SHP77 (cell line): ENCODE measurements at regions not wholly inside any gene's neighbourhood (a gene's known extent, or its start where the extent isn't known, plus 50 kb on each side); places are given as distances from the start of the nearest gene placed in this dataset.
"Not testable (repeated sequence)": the region's sequence is repeated elsewhere in the genome, so short reads cannot be mapped to it uniquely, and the experiment has no call there.

Experiments used
- DNase-seq, 2 experiments: peaks; one replicate each; lab custom pipeline; 2025; lab: John Stamatoyannopoulos, UW

DNA sequence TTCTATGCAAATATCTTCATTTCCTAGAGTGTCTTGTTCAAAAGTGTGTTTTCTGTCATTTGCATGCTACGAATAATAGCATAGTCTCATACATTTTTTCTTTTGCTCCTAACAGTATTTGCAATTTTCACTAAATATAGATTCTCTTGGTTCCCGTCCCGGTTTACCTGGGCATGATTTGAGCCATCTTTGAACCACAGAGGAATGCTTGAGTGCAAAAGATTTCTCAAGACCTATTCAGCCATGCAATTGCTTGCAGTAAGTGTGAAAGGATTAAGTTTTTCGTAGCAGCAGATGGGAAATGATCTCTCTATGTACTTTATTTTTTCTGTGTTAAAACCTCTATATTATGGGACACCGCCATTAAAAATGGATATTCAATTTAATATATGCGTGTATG is 733.0 kb downstream of the ZPLD1 start:
- no peak for DNase-seq

DNA sequence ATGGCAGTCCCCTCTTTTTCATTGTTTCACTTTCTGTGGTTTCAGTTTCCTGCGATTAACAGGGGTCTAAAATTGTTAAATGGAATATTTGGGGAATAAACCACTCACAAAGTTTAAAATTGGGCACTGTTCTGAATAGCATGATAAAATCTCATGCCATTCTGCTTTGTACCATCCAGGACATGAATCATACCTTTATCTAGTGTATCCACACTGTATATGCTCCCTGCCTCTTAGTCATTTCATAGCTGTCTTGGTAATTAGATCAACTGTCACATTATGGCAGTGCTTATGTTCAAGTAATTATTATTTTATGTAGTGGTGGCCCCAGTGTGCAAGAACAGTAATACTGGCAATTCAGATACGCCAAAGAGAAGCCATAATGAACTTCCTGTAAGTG is 734.5 kb downstream of the ZPLD1 start:
- DNase-seq, result no peak

DNA sequence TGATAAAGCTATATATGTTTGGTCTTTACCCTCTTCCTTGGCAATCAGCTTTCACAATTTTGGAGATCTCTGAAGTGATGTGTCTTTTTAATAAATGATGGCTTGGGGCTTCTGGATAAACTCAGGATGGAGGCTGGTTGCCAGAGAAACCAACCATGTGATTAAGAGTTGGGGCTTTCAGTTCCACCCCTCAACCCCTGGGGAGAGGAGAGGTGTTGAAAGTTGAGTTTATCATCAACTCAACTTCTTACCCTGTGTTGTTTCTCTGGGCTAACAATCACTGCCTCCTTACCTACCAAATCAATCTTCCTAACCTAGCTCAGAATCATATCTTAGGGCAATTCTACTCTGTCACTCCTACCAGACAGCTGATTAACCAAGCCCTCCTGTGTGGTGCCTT is 735.8 kb downstream of the ZPLD1 start:
- no peak for DNase-seq

DNA sequence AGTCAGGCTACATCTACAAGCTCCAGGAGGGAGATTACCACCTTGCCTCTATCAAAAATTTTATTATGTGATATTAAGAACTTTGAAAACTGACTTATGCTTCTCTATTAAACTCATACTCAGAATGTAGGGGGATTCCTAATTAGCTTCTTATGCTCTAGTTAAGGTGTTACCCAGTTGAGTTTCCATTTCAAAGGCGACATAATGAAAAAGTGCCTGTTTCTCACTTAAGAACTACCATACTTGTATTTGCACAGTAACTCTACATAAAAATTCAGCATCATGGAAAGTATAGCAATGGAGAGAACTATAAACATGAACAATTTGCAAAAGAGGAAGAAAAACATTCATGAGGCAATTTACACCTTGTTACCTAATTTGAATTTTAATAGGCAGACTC is 739.1 kb downstream of the ZPLD1 start:
- no peak for DNase-seq

DNA sequence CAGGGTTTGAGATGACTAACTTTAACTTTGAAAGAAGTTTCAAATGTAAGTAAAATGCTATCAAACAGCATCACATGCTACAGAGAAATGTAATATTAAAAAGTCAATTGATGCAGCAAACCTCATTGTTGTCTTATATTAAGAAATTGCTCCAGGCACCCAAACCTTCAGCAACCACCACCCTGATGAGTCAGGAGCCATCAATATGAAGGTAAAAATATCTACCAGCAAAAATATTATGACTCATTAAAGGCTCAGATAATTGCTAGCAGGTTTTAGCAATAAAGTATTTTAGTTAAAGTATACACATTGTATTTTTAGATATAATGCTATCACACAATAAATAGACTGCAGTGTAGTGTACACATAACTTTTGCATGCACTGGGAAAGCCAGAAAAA is 746.3 kb downstream of the ZPLD1 start:
- DNase-seq, result no peak

DNA sequence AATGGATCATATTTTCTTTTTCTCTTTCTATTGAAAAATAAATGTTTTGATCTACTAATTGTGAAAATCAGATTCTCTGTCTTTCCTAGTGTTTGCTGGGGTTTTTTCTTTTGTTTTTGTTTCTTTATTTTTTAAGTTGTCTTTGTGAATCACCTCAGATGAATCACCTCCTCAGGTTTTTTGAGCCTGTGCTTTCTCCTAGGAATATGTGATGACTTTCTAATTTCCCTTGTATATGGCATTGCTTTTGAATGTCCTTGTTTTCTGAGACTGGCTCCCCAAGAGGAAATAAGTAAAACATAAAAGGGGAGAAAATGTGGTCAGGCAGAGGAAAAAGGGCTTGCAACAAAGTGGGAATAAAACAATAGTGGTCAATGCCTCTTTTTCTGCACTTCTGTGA is 750.0 kb downstream of the ZPLD1 start:
- no peak for DNase-seq

DNA sequence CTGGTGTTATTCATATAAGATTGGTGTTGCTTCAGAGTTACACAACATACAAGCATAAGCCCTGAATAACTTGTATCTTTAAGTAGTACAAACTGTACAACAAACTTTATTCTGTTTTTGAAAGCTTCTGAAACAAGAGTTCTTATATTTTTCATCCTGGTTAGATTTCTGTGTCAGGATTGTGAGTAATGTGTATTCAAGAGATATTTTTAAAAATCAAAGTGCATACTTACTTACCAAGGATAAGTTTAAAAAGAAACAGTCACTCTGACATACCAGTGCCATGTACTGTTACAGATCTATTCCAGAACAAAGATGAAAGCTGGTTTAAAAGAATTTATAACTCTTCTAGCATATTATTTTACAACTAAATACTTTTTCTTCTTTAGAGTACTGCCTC is 755.1 kb downstream of the ZPLD1 start:
- DNase-seq, result no peak

DNA sequence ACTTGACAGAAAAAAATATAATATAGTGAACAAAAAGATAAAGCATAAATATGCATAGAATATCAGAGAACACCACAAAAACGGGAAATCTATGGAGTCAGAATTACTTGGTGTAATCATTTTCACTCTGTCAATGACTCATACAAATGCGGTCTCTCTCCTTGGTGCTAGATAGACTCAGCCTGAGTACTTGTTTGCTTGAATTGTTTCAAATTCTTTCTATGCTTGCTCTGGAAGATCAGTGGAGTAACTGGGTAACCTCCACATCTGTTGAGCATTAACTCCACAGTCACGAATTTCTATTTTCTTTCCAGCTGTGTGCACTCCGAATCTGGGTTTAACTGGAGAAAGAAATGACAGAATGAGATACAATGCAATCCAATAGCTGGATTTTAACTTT is 760.4 kb downstream of the ZPLD1 start:
- no peak for DNase-seq

DNA sequence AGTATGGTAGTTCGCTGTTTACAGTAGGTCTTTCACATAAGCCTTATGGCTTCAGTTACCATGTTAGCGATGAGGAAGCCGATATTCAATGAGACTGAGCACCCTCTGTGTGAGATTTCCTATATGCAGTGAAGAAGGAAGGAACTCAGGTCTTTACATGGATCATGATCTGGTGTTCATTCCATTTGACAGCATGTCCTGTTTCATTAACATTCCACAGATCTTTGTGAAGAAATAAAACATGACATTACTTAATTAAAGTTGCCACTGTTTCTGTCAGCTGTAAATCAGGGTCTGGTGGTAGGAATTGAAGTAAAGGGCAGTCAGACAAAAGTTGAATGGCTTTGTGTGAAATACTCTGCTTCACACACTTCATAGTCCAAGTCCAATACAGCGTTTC is 768.6 kb downstream of the ZPLD1 start:
- DNase-seq, result no peak

DNA sequence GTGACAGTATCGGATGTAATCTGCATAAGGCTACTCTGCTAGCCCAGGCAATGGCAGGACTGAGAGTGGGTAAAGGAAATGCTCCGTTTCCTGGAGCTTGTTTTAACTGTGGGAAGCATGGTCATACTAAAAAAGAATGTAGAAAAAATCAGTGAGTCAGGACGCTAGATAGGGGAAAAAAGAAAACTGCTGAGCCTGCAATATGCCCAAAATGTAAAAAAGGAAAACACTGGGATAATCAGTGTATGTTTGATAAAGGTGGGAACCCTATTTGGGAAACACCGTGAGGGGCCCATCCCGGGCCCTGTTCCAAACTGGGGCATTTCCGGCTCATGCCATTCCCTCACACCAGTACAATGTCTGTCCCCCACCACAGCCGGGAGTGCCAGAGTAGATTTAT is 775.8 kb downstream of the ZPLD1 start:
- DNase-seq, result no peak

DNA sequence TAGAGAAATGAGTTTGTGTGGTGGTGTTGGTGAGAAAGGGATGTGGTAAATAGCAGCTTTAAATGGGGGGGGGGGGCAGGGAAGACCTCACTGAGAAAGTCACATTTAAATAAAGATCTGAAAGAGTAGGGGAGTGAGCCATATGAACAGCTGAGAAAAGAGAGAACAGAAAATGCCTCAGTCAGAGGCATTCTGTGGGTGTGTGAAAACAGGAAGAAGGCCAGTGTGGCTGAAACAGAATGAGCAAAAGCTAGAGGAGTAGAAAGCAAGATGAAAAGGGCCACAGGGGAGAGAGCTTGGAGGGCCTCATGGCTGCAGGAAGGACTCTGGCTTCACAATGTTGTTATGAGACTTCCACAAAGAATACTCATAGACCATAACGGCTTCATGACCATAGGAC is 783.3 kb downstream of the ZPLD1 start:
- DNase-seq, result no peak

DNA sequence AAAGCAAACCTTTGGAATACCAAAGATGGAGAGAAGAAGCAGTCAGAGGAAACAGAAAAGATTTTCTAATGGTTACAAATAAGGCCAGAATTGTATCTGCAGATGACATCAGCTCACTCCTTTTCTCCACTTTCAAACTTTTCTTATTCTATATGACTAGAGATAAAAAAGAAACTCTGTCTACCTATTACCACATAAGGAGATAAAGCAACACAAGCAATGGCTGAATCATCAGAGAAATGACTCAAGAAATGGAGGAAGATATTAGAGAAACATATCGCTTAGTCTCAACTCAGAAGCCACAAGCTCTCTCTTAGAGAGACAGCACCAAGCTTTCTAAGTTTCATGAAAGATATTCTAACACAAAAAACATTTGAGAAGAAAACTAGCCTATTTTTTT is 784.0 kb downstream of the ZPLD1 start:
- no peak for DNase-seq

DNA sequence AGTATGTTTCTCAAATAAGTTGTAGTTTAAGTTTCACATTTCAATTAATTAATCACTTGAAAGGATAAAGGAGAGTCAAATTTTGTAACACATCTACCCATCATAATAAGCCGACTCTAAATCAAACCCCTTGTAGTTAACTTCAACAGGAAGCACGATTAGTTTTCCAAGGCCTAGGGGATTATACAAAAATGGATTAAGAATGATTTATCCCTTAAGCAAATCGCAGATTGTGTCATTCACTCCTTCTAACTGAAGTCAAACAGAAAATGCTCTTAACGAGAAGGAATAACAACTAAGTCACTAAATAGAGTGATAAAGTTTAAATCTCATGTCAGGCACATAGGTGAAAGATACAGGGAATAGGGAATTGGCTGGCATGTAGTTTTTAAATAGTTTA is 792.8 kb downstream of the ZPLD1 start:
- no peak for DNase-seq

DNA sequence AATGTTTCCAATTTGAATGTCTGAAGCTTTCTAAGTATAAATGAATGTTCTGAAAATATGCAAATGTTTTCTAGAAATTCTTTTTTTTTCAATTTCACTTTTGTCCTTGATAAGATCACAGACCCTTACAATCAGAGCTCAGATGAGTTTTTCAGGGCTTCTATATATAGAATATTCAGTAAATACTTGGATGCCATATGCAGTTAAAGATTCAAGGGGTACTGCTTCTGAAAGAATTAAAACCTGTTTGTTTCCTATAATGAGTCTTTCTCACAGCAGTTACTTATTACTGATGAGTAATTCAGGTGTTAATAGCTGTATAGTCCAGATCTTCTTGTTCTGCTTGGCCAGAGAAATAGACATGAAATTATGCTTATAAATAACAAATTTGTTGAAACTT is 812.6 kb downstream of the ZPLD1 start:
- no peak for DNase-seq

DNA sequence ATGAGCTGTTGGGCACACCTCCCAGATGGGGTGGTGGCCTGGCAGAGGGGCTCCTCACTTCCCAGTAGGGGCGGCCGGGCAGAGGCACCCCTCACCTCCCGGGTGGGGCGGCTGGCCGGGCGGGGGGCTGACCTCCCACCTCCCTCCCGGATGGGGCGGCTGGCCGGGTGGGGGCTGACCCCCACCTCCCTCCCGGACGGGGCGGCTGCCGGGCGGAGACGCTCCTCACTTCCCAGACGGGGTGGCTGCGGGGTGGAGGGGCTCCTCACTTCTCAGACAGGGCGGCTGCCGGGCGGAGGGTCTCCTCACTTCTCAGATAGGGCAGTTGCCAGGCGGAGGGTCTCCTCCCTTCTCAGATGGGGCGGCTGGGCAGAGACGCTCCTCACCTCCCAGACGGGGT is 820.0 kb downstream of the ZPLD1 start:
- DNase-seq, result not testable (repeated sequence)

DNA sequence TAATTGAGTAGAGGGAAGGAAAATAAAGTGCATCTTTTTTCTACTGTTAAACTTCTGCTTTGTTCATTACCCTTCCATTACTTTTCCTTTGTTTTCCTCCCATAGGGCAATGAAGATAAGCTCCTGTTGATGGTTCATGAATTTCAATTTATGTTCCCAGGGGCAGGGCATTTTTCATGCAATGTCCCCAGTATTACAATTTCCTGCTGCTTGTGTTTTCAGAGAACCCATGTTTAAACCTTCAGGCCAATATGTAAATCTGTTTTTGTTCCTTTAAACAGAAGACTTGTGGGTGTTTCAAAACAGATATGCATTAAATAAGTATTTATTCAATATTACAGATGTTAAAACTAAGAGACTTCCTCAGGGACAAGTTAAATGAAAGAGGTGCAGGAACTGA is 834.5 kb downstream of the ZPLD1 start:
- no peak for DNase-seq

DNA sequence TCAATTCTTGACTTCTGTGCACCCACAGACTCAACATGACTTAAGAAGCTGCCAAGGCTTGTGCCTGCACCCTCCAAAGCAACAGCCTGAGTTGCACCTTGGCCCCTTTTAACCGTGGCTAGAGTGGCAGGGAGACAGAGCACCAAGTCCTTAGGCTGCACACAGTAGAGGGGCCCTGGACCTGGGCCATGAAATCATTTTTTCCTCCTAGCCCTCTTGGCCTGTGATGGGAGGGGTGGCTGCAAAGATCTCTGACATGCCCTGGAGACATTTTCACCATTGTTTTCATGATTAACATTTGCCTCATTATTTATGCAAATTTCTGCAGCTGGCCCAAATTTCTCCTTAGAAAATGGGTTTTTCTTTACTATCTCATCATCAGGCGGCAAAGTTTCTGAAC is 836.8 kb downstream of the ZPLD1 start:
- DNase-seq, result no peak

DNA sequence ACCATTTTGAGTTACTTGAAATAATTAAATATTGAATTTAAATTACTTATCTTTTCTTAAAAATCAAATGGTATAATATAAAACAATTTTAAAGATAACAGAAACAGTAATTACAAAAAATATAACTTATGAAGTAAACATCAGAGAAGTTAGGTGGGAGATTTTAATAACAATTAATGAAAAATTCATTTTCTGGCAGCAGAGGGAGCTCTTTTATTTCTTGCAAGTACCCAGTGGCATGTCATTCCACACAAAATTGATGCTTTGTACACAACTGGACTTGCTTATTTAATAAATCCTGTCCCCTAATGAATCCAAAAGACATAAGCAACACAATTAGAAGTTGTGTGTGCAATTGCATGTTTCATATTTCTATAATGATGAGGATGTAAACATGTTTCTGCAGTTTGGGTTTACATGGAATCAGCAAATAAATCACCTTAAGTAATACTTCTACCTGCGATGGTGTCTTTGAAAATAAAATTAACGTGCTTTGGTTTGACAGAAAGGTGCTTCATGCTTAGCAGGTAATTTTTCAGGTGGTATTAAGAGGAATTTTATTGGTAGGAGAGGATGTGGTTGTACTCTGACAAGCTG is 861.3 kb downstream of the ZPLD1 start:
- DNase-seq, result no peak

DNA sequence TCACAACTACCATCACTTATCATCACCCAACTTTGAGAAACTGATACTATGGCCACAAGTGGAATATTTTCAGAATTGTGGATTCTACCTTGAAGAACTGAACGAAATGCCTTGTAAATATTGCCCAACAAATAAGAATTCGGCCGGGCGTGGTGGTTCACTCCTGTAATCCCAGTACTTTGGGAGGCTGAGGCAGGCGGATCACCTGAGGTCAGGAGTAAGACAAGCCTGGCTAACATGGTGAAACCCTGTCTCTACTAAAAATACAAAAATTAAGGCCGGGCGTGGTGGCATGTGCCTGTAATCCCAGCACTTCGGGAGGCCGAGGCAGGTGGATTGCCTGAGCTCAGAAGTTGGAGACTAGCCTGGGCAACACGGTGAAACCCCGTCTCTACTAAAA is 862.7 kb downstream of the ZPLD1 start:
- not testable (repeated sequence) for DNase-seq

DNA sequence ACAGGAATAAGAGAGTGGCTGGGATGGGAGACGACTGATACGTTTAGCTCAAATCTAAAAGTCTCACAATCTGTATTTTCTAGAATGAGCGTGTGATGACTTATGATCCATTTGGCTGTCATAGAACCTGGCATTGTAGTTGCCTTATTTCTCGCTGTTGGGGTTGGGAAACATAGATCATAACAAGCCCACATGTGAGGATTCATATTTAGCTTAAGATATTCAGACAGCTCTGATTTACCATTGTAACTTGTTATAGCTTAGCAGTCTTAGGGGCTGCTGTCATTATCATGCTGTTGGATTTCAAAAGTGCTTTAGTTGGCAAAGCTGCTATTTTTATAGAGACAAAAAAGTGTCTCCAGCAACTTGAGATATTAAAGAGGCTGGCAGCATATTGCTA is 871.3 kb downstream of the ZPLD1 start:
- DNase-seq, result no peak

DNA sequence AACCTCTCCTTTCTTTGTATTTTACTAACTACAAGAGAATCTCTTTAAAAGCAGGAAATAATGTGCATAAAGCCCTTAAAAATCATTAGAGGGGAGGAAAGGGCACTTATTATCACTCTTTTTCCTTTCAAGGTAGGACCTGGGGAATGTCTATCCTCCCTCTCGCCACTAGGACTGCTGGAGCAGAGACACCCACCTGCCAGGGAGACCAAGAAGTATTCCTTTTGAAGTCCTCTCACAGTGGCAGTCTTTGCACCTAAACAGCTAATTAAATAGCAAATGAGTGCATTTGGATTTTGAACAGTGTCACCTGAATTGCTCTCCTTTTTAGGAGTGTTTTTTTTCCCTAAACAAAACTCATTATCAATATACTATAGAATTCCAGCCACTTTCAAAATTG is 874.1 kb downstream of the ZPLD1 start:
- DNase-seq, result no peak

DNA sequence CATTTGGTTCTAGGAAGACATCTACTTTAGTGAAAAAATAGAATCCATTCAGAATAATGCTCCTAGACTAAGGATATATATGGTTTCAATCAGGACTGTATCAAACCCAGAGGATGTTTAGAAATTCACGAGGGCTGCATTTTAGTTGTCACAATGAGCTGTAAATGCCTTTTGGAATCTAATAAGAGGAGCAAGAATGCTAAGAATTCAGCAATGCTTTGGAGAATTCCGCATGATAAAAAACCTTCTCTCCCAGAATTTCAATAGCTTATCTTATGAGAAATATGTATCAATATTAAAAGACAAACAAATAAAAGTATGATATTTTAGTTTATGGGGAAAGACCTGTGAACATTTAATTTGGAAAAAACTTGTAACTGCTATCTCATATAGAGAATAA is 885.1 kb downstream of the ZPLD1 start:
- no peak for DNase-seq

DNA sequence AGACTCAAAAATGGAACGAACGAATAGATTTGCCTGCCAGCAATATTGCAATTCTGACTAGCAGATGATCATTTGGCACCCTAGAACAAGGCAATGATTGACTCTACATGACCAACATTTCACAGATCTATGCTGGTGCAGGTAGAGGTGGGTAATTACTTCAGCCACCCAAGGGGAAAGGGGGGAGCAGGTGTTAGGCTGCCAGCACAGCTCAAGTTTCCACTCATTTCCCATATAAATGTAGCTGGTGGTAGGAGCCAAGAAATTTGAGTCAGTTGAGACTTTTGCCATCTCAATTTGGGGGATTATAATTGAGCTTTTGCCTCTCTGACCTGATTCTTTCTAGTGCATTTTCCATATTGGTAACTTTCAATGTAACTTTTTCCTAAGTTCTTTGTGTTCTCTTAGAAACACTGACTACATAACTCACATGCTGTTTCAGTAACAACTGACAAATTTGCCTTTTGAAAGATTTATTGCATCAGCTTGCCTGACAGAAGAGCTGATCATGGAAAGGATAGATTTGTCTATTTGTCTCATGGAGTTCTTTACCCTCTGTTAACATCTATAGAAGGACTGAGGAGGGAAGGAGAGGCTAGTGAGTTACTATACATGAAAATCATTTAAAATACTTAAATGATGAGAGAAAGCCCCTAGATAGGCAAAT is 902.5 kb downstream of the ZPLD1 start:
- DNase-seq, result no peak

DNA sequence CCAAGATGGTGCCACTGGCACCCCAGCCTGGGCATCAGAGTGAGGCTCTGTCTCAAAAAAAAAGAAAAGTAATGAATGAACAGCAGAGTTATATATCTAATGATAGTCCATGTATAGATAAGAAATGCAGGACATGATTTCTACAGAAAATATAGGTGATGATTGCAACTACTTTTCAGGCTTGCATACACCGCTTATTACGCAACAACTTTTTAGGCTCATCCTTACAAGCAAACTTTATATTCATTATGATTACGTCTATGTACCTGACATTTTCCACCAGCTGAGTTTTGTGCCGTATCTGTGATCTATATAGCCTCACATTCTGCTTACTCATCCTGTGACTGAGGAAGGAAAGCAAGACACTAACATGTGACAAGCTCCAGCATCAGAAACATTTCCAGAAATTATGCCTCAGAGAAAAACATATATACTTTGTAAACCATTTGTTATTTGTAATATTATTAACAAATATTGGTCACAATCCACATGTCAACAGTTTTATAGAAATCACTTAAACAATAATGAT is 906.3 kb downstream of the ZPLD1 start:
- DNase-seq, result no peak
